ENCODE measurements at regions not wholly inside any gene's neighbourhood (a gene's known extent, or its start where the extent isn't known, plus 50 kb on each side); places are given as distances from the start of the nearest gene placed in this dataset.

DNA sequence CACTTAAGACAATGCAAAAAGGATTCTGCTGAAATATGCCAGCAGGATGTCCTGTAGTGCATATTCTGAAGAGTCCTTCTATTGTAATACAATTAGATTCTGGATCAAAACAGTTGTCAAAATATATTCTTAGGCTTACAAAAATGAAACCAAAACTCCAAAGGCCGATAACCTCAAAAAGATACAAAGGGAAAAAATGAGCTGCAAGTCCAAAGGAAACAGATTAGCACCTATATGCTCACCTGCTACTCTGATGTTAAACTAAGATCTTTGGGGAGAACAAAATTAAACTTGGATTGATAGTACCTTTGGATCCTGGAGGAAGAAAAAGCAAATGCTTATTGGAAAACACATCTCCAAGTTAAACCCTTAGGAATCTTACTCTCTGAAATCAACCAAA, 397.1 kb downstream of the SPATA31D1 start:
- TF ChIP-seq, protein P1, sequence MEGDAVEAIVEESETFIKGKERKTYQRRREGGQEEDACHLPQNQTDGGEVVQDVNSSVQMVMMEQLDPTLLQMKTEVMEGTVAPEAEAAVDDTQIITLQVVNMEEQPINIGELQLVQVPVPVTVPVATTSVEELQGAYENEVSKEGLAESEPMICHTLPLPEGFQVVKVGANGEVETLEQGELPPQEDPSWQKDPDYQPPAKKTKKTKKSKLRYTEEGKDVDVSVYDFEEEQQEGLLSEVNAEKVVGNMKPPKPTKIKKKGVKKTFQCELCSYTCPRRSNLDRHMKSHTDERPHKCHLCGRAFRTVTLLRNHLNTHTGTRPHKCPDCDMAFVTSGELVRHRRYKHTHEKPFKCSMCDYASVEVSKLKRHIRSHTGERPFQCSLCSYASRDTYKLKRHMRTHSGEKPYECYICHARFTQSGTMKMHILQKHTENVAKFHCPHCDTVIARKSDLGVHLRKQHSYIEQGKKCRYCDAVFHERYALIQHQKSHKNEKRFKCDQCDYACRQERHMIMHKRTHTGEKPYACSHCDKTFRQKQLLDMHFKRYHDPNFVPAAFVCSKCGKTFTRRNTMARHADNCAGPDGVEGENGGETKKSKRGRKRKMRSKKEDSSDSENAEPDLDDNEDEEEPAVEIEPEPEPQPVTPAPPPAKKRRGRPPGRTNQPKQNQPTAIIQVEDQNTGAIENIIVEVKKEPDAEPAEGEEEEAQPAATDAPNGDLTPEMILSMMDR (IDR thresholded peaks at IDR 0.05): no peak
- TF ChIP-seq POLR2A (IDR thresholded peaks at IDR 0.05) (no peak), POLR2AphosphoS5 (IDR thresholded peaks at IDR 0.05) (no peak), EP300 (IDR thresholded peaks at IDR 0.05) (no peak)
